ENCODE measurements at regions not wholly inside any gene's neighbourhood (a gene's known extent, or its start where the extent isn't known, plus 50 kb on each side); places are given as distances from the start of the nearest gene placed in this dataset.

DNA sequence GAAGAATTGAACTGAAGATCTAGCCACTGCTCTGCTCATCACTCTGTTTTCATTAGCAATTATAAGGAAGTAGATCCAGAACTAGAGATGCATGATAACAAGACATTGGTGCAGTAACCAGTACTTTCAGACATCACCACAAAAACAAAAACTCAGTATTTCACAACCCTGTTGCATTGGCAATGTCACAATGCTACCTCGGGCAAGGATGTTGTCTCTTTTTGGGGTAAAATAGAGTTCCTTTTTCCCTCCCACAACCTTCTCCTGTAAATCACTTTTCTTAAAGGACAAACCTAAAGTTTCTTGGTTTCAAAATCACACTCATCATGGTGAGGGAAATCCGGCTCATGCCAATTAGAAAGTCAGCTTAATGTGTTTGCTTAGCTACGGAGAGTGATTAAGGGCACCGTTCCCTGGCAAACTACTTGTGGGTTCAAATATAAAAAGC lies 420.1 kb upstream of the MEF2C start:
- intact Hi-C loops (cut with DNase I) = no loop called here
- no peak for DNase-seq
- no peaks in the 10 kb centered on the region for H3K4me1 ChIP-seq
- no peaks in the 10 kb centered on the region for H3K36me3 ChIP-seq
- no peaks in the 10 kb centered on the region for H3K9me3 ChIP-seq
- H3K4me3 ChIP-seq = no peak overlapping the region
- WGBS, 2 donors = 34 to 45% methylated on average over 4 of the region's 4 CpGs
- H3K27me3 ChIP-seq = no peaks in the 10 kb centered on the region
- no peak overlapping the region for H3K27ac ChIP-seq
- TF ChIP-seq, protein P1, sequence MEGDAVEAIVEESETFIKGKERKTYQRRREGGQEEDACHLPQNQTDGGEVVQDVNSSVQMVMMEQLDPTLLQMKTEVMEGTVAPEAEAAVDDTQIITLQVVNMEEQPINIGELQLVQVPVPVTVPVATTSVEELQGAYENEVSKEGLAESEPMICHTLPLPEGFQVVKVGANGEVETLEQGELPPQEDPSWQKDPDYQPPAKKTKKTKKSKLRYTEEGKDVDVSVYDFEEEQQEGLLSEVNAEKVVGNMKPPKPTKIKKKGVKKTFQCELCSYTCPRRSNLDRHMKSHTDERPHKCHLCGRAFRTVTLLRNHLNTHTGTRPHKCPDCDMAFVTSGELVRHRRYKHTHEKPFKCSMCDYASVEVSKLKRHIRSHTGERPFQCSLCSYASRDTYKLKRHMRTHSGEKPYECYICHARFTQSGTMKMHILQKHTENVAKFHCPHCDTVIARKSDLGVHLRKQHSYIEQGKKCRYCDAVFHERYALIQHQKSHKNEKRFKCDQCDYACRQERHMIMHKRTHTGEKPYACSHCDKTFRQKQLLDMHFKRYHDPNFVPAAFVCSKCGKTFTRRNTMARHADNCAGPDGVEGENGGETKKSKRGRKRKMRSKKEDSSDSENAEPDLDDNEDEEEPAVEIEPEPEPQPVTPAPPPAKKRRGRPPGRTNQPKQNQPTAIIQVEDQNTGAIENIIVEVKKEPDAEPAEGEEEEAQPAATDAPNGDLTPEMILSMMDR (IDR thresholded peaks at IDR 0.05) = no peak
- no peak for TF ChIP-seq POLR2A (IDR thresholded peaks at IDR 0.05)

DNA sequence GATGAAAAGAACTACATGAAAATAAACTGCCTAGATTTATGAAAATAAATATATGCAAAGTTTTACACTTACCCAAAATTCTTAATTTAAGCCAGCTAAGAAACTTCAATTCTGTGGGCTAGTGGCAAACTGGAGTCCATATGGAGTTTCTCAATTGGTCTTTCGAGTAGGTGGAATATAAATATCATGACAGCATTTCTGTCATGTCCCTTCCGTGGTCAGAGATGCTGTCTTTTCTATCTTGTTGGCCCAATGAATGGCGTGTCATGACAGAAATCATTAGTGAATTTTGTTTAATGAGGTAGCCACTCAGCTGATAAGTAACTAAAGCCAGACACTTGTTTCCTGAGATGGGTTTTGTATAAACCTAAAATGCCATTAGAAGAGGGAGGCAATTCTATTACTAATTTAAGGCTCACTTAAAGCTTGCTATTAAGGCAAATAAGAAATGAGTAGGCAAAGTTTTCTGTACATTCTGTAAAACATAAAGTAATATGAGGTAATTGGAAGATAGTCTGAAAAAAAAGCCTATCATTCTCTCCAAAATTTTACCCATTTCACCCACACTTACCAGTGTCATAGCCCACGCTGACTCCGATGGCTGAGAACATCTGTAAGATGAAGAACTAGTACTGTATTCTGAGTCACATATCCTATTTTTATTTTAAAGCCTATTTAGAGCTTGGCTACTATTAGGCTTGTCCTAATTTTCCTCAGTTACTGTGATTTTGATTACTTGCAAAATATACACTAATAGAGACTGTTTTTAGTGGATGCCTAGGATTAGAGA lies 419.3 kb upstream of the MEF2C start:
- intact Hi-C loops (cut with DNase I) = no loop called here

DNA sequence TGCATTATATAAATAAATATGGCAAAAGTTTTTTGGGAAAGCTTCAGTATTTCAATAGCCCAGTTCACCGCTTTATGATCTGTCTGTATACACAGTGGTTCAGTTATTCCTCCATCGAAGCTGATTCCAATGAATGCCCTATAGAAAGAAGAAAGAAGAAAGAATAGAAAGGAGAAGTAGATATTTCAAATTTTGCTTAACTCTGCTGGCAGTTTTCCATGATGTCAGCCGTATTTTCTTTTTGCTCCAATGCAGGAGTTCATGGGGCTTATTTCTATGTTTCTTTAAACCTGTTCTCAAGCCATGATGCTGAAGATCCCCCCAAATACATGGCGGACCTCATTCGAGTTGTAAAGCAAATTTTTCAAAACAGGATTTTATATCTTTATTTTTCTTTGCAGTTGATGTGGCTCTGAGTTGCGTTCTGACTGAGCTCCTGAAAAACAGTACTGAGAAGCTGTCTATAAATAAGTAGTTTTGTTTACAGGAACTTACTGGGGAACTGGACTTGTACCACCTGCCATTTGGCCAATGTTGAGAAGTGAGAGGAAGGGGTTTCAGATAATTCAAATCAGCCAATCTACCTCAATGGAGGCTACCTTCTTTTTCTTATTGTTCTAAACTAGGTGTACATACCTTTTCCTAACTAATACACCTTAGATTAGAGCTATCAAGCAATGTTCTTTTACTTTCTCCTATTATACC lies 418.5 kb upstream of the MEF2C start:
- no peaks in the 10 kb centered on the region for H3K36me3 ChIP-seq
- no peaks in the 10 kb centered on the region for H3K9me3 ChIP-seq
- H3K4me3 ChIP-seq = no peak overlapping the region
- no peak overlapping the region for H3K27ac ChIP-seq
- H3K27me3 ChIP-seq = no peaks in the 10 kb centered on the region
- 76 to 77% methylated on average over 6 of the region's 6 CpGs for WGBS, 2 donors
- no peak for DNase-seq
- TF ChIP-seq, protein P1 (IDR thresholded peaks at IDR 0.05) = no peak
- no peak for TF ChIP-seq POLR2A (IDR thresholded peaks at IDR 0.05)
- intact Hi-C loops (cut with DNase I) = no loop called here
- no peaks in the 10 kb centered on the region for H3K4me1 ChIP-seq

More for the DNA sequence above, 419.3 kb upstream of the MEF2C start:
- H3K27me3 ChIP-seq = no peaks in the 10 kb centered on the region
- H3K4me1 ChIP-seq = no peaks in the 10 kb centered on the region
- 67 to 78% methylated on average over 5 of the region's 5 CpGs for WGBS, 2 donors
- TF ChIP-seq, protein P1 (IDR thresholded peaks at IDR 0.05) = no peak
- TF ChIP-seq POLR2A (IDR thresholded peaks at IDR 0.05) = no peak
- no peak overlapping the region for H3K27ac ChIP-seq
- H3K4me3 ChIP-seq = no peak overlapping the region
- no peaks in the 10 kb centered on the region for H3K9me3 ChIP-seq
- no peak for DNase-seq
- no peaks in the 10 kb centered on the region for H3K36me3 ChIP-seq

DNA sequence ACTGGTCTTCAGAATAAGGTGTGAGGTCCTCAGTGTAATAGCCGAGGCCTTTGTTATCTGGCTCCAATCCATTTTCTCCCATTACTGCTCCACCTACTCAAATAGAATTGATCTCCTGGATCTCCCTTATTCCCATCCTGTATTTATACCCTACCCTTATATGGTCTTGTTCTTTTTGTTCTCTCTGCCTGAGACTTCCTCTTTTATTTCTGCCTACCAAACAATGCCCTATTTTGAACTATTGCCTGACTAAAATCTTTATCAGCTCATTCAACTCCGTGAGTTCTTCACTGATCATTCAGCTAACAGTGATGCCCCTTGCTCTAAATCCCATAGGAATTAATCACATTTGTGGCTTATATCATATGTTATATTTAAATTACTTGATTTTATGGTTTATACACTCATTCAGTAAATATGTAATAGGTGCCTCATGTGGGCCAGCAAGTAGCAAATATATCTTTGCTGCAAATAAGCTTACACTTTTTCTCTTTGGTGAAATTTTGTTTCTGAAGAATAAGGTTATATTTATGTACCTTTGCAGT lies 417.5 kb upstream of the MEF2C start:
- TF ChIP-seq, protein P1 (IDR thresholded peaks at IDR 0.05) = no peak
- no peak for TF ChIP-seq POLR2A (IDR thresholded peaks at IDR 0.05)
- Histone ChIP-seq H3K9me3 (no peaks in the 10 kb centered on the region), H3K4me3 (no peak overlapping the region), H3K27me3 (no peaks in the 10 kb centered on the region), H3K36me3 (no peaks in the 10 kb centered on the region), H3K27ac (no peak overlapping the region), H3K4me1 (no peaks in the 10 kb centered on the region)
- WGBS, 2 donors = 60 to 74% methylated on average over 2 of the region's 2 CpGs
- DNase-seq = no peak
- intact Hi-C loops (cut with DNase I) = no loop called here

DNA sequence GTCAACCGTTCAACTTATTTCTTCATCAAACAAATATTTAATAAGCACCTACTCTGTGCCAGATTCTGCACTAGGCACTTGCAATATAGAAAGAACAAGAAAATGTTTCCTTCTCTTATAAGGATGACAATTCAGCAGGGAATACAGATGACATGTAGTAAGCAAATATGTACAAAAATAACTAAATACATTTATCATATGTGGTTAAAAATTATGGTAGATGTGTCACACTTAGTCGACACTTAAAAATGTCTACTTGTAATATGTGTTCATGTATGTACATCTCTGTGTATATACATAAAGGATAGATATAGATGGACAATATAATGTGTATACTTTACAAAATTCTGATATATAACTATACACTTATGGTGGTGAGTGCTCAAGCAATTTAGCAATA lies 417.0 kb upstream of the MEF2C start:
- intact Hi-C loops (cut with DNase I) = no loop called here
- Histone ChIP-seq H3K27me3 (no peaks in the 10 kb centered on the region), H3K4me1 (no peaks in the 10 kb centered on the region), H3K36me3 (no peaks in the 10 kb centered on the region), H3K4me3 (no peak overlapping the region), H3K27ac (no peak overlapping the region), H3K9me3 (no peaks in the 10 kb centered on the region)
- no peak for TF ChIP-seq POLR2A (IDR thresholded peaks at IDR 0.05)
- TF ChIP-seq, protein P1 (IDR thresholded peaks at IDR 0.05) = no peak
- no peak for DNase-seq
- 65 to 83% methylated on average over 2 of the region's 2 CpGs for WGBS, 2 donors
